ENCODE measurements at regions not wholly inside any gene's neighbourhood (a gene's known extent, or its start where the extent isn't known, plus 50 kb on each side); places are given as distances from the start of the nearest gene placed in this dataset.
"Not testable (repeated sequence)": the region's sequence is repeated elsewhere in the genome, so short reads cannot be mapped to it uniquely, and the experiment has no call there.

DNA sequence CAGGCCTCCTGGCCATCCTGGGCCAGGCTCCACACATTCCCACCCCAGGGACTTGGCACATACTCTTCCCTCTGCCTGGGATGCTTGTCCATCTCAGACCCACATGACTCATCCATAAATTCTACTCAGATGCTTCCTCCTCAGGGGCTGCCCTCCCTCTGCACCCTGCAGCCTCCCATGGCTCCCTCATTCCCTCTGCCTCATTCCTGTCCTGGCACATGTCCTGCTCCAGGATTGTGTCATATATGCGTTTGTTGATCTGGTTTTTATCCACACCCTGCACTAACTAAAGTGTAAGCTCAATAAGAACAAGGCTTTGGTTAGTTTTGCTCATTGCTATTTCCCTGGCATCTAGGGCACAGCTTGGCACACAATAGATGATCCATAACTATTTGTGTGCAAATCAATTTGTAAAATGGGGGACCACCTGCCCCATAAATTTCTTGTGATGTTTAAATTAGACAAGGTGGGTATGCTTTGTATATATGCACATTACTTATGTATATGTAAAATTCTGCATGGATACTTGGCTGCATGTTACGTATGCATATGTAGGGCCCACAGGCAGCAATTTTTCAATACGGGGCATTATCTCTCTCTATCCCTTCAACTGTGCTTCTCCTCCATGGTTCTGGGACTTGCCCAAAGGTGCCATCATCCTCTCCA is 191.4 kb downstream of the PTPRU start:
- no peak for DNase-seq

DNA sequence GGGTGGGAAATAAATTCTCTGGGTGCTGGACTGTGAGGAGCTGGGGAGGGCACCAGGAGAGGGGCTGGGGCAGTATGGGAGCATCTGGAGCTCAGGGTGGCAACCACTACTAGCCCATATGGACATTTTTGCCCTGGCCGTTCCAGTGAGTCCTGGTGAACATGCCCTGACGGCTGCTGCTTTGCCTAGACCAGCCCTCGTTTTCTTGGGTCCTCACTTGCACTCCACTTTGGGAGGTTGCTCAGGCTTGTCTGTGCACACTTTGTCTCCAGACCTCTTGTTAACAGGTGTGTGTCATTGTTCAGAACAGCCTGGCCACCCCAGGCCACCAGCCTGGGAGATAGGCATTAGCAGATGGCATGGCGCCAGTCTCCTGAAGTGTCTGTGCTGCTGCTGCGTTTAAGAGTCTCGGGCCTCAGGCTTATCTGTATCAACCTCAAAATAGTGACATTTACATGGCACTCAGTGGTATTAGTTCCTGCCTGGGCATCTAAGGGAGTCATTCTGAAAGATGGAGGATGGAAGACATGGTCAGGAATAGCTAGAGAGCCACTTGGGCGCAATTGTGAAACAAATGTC is 190.5 kb downstream of the PTPRU start:
- DNase-seq: no peak

DNA sequence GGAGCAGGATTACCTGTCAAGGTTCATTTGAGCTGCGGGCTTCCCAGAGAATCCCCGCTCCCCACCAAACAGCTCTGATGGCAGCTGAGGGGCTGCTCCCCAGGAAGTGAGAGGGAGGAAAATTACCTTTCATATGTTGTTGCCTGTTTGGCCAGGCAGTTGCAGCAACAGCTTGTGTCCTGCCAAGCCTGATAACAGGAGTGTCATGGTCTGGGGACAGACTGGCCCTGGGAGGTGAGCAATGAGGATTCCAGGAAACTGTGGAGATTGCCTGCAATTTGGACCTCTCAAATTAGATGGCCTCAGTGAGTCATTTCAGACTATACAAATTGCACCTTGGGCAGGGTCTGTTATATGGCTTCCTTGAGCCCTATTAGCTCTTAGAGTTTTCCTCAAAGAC is 189.3 kb downstream of the PTPRU start:
- no peak for DNase-seq

DNA sequence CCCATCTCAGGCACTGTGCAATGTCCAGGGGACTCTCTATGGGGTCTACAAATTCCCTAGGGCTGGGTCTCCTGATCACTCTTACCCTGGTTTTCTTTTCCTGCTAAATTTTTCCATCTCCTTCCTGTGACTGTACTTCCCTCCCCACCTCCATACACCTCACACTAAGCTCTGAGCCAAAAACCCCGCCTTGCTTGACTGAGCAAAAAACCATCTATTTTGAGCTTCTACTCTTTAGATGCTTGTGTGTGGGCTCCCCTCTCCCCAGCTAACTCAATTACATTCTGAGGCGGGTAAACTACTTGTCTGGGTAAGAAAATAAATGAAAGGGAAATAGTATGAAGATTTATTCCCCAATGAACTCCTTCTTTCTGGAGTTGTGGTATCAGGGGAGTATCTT is 187.9 kb downstream of the PTPRU start:
- DNase-seq: no peak

DNA sequence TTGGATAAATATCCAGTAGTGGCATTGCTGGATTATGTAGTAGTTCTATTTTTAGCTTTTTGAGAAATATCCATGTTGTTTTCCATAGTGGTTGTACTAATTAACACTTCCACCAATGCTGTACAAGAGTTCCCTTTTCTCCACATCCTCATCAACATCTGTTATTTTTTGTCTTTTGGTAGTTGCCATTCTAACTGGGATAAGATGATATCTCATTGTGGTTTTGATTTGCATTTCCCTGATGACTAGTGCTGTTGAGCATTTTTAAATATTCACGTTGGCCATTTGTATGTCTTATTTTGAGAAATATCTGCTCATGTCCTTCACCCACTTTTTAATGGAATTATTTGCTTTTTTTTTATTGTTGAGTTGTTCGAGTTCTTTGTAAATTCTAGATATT is 183.9 kb downstream of the PTPRU start:
- no peak for DNase-seq

DNA sequence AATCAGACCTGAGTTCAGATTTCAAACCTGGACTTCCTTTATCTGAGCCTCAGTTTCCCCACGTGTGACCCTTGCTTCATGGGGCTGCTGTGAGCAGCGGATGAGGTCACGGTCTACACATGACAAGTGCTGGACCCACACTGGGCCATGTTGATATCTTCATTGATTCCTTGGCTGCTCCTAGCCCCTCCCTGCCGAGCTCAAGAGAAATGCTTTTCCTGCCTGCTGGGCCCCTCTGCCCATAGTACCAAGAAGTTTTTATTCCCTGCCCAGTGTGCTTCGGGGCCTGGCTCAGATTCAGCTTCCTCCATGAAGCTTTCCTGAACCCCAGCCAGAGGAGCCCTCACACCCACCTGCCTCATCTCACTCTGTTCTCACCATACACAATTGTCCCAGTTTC is 181.6 kb downstream of the PTPRU start:
- no peak for DNase-seq

DNA sequence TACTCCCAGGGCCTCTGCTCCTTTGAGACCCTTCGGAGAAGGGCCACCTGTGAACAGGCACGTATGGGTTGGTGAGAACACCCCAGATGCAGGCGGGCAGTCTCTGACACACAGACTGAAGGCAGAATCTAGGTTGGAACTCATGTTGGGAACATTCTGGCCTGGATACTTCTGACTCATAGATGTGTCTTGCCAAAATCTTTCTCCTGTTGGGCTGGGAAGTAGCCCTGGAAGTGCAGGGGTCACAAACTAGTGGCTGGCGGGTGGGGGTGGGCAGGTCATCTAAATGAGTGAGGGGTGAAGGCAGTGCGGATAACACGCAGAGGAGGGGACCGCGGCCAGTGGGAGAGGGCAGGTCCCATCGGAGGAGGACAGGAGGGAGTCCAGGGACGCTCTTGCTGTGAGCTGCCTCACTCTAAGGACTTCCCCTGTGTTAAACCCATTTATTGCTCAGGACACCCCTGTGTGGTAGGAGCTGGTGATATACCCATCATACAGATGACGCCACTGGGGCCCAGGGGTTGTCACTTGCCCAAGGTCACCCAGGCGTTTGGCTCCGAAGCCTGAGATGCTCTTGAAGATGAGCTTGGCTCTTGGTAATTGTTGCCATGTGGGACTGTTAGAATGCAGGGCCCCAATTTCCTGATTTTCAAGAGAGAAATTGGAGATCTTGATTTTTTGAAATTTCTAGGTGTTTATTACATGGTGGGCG is 181.0 kb downstream of the PTPRU start:
- DNase-seq: no peak

DNA sequence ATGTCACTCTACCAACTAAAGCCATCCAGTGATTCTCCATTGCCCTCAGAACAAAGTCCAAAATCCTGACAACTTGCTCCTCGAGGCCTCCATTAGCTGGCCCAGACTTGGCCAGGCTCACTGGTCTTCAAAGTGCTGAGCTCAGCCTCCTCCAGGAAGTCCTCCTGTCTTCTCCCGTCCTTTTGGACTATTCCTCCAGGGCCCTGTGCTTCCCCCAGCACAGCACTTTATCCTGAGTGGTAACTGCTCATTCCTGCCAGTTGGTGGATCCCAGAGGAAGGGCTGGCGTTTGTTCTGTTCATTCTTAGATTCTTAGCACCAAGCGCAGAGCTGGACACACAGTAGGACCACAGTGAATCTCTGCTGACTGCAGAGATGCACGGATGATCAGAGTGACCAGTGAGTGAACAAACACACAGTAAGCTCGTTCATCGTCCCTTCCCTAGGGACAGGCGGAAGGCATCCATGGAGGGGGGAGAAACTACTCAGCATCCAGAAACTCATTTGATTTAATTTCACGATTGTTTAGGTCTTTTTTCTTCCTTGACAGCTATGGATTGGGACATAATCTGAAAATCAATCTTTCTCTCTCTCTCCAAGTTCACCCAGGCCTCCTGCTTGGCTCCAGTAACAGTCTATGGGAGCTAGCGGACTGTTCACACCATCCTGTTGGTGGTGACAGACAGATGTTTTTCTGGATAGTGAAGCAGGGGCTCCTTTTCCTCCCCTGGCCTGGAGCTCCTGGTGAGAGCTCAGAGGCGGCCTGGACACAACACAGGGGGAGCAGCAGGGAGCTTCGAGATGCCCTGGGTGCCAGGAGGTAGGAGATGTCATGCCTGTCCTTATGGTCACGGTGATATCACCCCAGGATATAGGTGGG is 180.2 kb downstream of the PTPRU start:
- no peak for DNase-seq

DNA sequence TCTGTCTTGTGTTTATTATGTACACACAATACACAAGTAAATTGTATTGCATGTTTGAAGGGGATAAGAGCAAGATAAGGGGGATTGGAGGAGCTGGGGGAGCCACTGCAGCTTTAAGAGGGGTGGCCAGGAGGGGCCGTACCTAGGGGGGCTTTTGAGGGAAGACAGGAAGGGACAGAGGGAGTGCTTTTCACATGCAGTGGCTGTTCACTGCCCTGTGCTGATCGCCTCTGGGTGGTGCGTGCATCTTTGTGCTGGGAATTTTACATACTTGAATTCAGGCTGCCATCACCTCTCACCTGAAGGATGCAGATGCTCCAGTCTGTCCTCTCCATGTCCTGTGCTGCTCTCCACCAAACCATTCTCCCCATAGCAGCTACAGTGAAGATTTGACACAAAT is 179.5 kb downstream of the PTPRU start:
- DNase-seq: no peak

DNA sequence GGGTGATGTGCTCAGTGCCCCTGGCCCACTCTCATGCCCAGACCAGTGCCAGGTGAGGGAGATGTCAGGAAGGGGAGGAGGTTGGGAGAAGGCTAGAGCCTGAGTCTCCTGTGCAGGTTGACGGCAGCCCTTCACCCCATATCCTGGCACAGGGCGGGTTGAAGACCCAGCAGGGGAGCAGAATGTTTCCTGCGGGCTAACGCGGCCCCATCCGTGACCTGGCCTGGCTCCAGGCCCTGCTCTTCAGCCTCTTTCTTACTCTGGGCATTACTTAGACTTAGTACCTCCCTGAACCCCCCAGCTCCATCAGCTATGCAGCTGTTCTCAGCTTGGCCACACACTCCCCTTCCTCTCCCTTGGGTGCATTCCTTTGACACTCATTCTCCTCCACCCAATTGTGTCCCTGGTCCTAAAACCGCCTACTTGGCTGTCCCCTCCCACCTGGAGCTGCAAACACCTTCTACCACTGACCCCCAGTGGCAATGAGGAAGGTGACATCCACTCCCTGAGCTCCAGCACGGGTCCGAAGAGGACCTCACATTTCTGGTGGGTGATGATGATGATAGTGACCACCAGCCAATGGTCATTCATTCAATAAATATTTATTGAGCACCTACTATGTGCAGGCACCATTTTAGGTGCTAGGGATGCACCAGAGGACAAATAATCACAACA is 179.0 kb downstream of the PTPRU start:
- no peak for DNase-seq

DNA sequence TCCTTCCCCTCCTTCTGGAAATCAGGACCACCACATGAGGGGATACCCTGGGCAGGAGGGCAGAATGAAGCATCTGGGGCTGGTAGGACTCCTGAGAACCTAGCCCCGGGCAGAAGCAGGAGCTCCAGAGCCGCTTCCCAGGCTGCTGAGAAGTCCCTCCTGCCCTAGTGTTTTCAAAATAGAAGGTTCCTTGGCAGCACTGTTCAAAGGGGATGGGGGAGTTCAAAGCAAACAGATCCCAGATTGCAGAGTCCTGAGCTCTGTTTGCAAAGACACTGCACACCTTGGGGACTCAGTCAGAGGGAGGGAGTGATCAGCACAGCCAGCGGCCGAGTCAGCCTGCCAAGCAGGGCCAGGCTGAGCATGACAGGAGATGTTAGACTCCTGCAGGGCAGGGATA is 177.8 kb downstream of the PTPRU start:
- no peak for DNase-seq

DNA sequence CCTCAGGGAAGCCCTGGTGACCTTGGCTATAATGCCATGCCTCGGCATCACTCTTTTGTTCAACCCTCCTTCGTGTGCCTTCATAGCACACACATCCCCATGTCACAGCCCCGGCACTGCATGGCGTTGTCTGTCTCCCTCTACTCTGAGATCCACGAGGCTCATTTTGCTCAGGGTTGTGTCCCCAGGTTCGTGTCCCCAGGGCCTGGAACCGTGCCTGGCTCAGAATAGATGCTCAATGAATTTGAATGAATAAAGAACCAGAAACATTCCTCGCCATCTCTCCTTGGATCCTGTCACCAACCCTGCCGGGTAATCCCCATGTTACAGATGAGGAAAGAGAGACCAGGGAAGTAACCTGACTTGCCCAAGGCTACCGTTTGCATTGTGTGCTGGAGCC is 177.3 kb downstream of the PTPRU start:
- DNase-seq: no peak

DNA sequence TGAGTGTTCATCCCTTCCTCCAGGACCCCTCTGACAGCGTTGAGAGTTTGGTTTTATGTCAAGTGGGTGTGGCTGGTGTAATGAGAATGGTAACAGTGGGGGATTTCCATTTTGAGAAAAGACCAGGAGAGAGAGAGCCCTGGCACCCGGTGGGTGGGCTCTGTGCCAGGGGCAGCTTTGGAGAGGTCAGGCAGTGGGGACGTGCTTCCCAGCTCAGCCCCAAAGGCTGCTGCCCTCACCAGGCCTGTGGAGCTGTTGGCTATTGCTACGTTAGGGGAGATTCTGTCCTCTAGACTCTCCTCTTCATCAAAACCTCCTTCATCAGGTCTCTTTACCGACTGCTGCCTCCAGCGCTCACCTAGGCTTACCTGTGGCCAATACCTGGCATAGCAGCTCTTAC is 176.3 kb downstream of the PTPRU start:
- no peak for DNase-seq

DNA sequence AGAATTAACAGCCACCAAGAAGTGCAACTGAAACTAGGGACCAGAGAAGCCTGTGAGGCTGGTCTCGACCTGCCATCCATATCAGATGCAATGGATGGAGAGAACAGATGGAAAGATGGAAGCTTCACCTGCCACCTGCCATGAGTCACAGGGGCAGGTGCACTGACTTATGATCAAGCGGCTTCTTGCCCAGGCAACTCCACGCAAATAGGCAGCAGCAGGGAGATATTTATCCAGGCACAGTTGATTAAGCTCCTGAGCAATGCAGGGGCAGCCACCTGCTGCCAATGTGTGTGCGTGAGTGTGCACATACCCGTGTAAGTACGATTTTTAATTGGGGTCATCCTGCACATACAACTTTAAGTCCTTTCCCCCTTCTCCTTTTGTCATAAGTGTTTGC is 174.2 kb downstream of the PTPRU start:
- DNase-seq: no peak

DNA sequence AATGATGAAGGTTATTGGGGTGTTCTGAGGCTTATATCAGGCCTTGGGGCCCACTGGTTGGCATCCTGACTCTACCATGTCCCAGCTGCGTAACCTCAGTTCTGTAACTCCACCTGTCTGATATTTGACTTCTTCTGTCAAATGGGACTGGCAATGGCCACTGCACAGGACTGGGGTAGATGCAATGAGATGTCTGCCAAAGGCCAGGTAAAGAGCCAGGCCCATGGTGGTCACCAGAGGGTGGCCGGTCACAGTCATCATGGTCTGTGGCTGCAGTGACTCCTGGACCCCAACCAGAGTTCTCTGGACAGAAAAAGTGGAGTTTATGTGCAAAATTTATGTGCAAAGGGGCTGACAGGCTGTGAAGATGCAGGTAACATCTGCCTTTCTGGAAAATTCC is 173.3 kb downstream of the PTPRU start:
- DNase-seq: no peak

DNA sequence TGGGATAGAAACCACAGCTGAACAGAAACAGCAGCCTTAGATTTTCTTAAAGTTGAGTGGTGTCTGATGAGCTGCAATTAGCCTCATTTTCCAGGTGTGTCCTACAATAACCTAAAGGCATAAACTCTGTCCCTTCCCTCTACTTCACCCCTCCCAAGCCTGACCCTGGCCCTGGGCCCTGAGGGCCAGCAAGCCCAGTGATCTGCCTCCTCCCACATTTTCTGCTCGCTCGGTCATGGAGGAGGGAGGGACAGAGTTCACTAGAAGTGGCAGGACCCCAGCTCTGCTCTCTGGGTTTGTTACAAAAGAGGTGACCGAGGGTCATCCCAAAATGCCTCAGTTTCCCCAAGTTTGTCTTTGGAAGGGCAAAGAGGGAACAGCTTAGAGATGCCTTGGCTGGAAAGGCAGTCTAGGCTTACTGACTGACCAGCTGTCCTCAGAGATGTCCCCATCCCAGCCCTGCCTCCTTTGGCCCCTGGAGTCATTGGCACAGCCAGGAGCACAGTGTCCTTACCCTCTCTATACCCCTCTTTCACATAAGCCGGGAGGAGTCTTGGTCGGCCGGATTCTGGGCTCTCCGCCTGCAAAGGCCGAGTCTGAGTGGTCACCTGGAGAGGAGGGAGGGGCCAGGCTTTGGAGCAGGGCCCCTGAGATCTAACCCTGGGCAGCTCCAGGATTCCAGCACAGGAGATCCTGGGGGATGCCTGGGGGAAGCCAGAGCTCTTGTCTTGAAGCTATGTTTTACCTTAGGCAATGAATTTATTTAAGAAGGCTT is 172.7 kb downstream of the PTPRU start:
- DNase-seq: no peak

DNA sequence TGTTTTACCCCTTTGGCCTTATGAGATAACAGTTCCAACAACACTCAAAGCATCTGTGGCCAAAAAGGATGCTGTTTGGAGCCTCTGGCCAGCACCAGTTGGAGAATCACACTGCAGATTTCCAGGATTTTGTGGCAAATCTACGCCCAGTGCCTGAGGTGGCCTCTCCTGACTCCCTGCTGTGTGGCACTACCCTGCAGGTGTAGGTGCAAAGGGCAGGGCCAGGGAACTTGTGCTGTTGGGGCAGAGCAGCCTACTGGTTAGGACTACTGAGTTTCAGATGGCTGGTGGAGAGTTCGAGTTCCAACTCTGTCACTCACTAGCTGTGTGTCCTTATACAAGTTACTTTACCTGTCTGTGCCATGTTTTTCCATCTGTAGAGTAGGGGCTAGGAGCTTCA is 170.5 kb downstream of the PTPRU start:
- DNase-seq: no peak

DNA sequence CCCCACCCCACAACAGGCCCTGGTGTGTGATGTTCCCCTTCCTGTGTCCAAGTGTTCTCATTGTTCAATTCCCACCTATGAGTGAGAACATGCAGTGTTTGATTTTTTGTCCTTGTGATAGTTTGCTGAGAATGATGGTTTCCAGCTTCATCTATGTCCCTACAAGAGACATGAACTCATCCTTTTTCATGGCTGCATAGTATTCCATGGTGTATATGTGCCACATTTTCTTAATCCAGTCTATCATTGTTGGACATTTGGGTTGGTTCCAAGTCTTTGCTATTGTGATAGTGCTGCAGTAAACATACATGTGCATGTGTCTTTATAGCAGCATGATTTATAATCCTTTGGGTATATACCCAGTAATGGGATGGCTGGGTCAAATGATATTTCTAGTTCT is 163.9 kb downstream of the PTPRU start:
- not testable (repeated sequence) for DNase-seq

DNA sequence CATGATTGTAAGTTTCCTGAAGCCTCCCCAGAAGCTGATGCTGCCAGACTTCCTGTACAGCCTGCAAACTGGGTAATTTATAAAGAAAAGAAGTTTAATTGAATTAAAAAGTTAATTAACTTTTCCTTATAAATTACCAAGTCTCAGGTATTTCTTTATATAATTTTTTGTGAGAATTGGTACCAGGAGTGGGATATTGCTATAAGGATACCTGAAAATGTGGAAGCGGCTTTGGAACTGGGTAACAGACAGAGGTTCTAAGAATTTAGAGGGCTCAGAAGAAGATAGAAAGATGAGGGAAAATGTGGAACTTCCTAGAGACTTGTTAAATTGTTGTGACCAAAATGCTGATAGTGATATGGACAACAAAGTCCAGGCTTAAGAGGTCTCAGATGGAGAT is 163.1 kb downstream of the PTPRU start:
- no peak for DNase-seq

DNA sequence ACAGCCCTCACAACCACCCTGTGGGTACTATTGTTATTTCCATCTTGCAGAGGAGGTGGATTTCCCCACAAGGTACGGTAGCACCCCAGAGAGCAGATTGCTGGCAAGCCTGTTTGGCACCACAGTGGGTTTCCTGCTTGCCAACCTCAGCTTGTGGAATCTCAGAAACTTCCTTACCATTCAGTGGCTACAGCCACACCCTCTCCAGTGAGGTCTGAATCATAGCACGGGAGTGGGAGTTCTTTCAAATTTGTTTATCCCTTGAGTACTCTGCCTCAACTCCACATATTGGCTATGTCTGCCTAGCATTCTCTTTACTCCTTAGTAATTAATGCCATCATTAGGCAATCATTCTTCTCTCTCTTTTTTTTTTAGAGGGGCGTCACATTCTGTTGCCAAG is 162.1 kb downstream of the PTPRU start:
- no peak for DNase-seq

DNA sequence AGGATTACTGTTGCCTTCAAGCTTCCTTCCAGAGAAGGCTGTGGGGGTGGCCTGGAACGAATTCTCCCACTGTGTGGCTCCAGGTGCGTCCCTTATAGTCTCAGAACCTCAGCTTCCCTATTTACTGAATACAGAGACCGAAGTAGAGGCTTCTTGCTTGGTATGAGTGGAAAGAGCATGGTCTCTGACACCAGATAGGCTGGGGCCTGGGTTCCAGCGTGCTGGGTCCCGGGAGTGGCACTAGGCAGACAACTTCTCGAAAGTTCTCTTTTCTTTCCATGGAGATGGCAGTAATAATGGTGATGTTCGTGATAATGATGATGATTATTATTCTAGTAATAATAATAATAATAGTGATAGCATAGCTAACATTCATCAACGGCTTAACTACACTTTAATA is 161.7 kb downstream of the PTPRU start:
- no peak for DNase-seq

DNA sequence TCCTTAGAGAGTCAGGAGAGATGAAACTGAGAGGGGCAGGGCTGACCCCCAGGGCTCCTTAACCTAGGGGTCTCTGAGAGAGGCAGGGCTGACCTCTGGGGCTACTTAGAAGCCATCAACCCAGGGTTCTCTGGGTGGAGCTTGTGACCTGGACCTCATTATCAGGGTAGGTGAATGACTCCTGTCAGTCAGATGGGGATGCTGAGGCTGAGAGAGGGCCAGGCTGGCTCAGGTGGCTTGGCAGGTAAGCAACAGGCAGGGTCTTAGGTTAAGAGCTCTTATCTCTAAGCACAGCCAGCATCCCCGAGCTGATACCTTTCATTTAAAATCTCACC is 160.9 kb downstream of the PTPRU start:
- no peak for DNase-seq

Measured in CD4-positive, alpha-beta T cell treated with Interleukin-1 beta for 1 hour (primary cell).